ENCODE measurements at regions not wholly inside any gene's neighbourhood (a gene's known extent, or its start where the extent isn't known, plus 50 kb on each side); places are given as distances from the start of the nearest gene placed in this dataset.
"Not testable (repeated sequence)": the region's sequence is repeated elsewhere in the genome, so short reads cannot be mapped to it uniquely, and the experiment has no call there.

GRCh38 chr6:14459315-14459714 lies 341.7 kb downstream of the CD83 start:
- no peak for DNase-seq (ENCODE audit: low spot score)

DNA sequence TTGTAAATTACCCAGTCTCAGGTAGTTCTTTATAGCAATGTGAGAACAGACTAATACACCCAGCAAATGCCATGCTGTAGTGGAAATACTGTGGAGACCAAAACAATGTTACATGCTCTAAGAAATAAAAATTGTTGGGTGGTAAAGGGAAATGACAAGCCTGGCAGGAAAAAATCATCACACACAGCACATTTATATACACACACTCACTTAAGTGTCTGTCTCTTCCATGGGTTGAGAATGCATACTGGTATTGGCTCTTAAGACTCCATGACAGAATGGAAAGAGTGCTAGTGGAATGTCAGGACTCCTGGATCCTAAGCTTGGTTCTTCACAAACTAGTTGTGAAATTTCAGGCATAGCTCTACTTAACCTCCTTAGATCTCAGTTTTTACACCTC lies 343.0 kb downstream of the CD83 start:
- no peak for DNase-seq (ENCODE audit: low spot score)

DNA sequence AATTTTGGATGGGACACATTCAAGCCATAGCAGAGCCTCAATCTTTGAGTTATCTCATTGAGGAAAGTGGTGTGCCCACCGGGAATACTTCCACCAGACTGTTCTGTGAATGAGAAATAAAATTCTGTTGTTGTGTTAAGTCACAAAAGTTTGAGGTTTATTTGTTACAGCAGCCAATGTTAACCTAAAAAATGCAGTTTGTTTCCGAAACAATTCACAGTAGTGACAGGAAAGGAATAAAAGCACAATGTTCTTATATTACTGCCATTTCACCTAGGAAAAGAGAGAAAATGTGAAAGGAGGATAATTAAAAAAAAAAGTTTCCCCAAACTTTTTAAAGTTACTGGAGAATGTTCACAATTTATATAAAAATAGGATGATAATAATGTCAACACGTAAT lies 344.6 kb downstream of the CD83 start:
- DNase-seq (ENCODE audit: low spot score) = no peak

DNA sequence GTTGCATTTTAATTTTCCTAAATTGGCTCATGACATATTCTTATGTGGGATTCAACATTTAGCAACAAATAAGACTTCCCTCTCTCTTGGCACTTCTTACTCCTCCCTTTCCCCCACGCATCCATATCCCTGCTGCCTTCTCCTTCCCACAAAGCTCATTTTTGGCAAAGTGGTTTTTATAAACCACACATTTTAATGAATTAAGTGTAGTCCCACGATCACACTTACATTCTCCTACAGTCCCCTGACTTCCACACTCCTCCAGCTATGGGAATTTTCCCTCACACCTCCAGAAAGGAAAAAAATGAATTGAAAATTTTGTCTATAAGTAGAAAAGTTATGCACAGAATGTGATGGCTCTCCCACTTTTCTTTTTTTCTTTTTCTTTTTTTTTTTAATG lies 345.0 kb downstream of the CD83 start:
- DNase-seq (ENCODE audit: low spot score) = no peak

DNA sequence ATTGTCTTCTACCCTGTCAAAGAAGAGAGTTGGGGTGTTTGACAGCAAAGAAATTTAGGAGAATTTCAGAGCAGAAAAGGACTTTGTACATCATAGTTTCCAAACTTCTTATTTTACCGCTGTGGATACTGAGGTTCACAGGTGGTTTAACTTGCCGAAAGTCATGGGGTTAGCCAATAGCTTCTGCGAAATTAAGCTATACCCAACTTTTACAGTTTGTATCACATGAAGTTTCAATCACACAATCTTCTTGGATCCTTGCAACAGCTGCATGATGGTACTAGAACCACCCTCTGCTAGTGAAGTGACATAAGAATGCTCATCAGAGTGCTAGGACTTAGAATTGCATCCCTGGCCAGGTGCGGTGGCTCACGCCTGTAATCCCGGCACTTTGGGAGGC lies 345.5 kb downstream of the CD83 start:
- no peak for DNase-seq (ENCODE audit: low spot score)

DNA sequence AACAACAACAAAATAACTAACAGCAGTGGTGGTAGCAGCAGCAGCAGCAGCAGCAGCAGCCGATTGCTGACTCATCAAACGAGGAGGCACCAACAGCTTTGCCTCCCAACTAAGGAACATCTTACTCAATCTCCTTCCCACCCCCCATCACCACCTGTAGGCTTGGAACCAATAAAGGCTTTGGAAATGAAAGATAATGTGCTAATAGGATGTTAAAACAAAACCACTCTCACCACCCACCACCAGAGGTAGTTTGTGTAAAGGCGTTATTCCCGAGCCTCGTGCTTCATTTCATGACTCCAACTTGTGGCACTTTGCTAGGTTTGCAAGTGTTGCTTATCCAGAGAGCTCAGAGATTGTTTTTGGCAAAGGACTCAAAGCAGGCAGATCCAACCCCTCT lies 346.5 kb downstream of the CD83 start:
- DNase-seq (ENCODE audit: low spot score) = no peak

- no peak for DNase-seq (ENCODE audit: low spot score)
Measured at GRCh38 chr6:14464716-14465115, 347.1 kb downstream of the CD83 start.

GRCh38 chr6:14466278-14466677 lies 348.7 kb downstream of the CD83 start:
- DNase-seq (ENCODE audit: low spot score) = no peak

GRCh38 chr6:14467591-14467990 lies 350.0 kb downstream of the CD83 start:
- DNase-seq (ENCODE audit: low spot score) = no peak

GRCh38 chr6:14468647-14469321 lies 351.2 kb downstream of the CD83 start:
- no peak for DNase-seq (ENCODE audit: low spot score)

DNA sequence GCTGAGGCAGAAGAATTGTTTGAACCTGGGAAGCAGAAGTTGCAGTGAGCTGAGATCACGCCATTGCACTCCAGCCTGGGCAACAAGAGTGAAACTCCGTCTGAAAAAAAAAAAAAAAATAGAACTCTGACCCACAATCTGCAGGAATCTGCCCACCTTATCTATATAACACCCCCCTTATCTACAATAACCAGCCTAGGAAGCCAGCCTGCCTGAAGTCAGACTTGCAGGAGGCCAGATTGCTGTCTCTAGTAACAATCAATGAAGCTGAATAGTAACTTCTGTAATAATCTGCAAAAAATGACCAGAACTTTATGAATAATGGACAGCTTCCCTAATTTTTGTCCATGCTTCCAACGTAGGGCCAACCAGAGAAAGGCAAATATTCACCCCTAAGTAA lies 352.5 kb downstream of the CD83 start:
- no peak for DNase-seq (ENCODE audit: low spot score)

DNA sequence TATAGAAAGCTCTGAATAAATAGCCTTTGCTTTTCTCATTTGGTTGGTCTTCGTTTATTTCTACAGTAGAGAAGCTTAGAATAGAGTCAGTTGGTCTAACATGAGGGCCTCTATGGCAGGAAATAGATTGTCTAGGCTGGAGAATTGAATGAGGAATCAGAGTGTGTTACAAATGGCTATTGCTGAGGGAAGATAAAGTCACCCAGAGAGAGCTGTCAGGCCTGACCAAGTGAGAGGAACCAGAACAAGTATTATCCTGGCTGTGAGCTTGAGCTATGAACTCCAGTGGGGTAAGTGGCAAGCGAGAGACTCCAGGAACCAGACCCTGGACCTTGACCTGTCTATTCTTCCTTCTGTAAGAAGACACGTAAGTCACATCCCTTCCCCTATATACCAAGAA lies 353.1 kb downstream of the CD83 start:
- DNase-seq (ENCODE audit: low spot score) = no peak

GRCh38 chr6:14472255-14472985 lies 354.8 kb downstream of the CD83 start:
- no peak for DNase-seq (ENCODE audit: low spot score)

GRCh38 chr6:14472986-14473337 lies 355.4 kb downstream of the CD83 start:
- no peak for DNase-seq (ENCODE audit: low spot score)

DNA sequence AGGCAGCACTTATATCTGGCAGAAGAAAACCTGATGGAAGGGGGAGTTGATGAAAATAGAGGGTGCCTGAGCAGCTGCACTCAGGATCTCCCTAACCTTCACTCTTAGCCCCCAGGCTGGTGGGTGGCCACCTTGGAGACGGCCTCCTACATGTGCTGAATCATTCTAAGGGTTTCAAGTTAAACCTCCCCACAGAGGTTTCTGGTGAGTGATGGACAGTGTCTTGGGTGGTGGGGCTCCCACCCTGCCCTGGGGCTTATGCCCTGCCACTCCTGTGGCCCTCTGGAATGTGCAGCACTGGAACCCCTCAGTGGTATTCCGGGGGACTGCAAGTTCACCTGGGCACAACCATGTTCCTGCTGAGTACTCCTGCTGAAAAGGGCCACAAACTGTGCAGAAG lies 357.2 kb downstream of the CD83 start:
- DNase-seq (ENCODE audit: low spot score) = no peak

DNA sequence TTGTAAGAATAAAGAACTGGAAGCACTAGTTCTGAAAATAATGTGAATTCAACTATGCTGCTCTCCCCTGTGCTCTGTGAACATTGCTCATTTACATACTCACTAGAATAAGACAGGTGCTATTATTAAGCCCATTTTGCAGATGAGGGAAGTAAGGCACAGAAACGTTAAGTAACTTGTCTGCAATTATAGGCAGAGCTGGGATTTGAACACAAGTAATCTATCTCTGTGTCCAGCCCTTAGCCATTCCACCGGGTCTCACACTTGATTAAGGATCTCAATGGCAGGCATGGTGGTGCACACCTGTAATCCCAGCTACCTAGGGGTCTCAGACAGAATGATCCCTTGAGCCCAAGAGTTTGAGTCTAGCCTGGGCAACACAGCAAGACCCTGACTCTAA lies 357.7 kb downstream of the CD83 start:
- DNase-seq (ENCODE audit: low spot score) = no peak

DNA sequence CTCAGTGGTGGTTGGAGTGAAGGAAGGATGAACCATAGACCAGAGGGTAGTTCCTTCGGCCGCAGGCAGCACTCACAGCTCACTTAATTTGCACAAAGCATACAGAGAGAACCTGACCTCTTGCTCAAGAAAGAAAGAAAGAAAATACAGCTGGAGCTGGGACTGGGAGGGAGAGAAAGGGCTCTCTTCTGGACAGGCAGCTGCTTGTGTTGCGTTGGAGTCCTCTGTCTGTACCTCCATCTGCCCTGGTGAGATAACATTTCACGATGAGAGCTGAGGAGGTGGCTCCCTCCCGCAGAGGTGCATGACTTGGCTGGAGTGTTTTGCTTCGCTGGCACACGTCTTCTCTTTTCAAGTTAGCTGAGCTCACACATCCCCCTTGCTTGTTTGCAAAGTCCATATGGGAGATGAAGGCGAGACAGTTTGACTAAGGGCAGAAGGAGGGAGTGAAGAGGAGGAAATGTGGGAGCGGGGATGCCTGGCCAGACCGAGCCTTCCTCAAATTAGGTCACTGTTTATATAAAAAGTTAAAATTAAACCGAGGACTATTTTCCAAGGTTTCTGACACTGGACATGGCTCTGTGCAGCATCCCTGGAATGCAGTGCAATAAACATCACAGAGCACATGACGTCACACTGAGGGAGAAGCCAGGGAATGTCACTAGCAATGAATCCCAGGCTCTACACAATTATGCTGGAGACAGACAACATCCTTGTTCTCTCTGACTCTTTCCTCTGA lies 359.4 kb downstream of the CD83 start:
- DNase-seq (ENCODE audit: low spot score) = no peak

DNA sequence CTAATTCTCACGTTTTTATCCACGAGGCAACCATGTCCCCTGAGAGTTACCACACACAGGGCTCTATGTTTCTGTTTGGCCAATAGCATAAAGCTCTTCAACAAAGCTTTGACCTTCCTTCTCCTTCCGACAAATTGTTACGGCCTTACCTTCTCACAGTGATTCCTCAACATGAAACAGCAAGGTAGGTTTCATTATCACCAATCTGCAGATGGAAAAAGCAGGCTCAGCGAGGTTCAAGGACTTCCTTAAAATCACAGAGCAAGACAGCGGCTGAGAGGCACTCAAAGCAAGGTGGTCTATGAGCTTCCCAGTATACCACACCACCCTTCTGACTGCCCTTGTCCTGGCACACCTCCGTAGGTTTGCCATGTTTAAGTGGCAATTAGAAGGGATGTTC lies 360.0 kb downstream of the CD83 start:
- no peak for DNase-seq (ENCODE audit: low spot score)

DNA sequence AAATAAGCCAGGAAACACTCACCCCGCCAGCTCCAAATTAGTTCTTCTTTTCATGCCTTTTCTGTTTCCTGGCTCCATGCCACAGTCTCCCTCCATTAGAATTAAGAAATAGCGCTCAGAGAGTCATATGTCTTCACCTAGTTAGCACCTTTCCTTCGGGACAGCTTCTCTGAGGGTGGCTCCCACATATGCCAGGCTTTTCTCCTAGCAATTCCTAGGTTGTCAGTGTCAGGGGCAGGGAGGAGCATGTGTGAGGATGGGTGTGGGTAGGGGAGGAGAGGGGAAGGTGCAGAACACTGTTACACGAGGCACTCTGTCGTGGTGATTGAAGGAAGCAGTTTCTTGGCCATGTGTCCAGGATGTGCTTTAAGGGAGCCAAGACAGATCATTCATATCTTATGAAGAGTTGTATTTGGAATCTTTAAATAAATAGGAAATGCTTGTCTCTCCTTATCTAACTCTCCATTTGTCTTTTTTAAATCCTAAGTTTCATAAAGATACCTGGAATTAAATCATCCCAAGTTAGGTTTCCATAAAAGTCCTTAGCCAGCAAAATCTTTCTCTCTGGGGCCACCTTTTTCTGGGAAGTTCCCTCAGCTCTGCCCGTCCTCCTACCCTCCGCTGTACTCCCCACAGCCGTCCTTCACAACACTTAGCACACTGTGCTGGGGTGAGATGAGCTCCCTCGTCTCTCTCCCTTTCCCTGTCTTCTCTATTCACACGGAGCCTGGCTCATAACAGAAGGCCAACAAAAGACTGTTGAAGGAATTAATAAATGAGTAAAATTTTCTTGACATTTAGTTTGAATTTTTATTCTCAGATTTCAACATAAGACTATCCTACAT lies 361.0 kb downstream of the CD83 start:
- DNase-seq (ENCODE audit: low spot score) = no peak

DNA sequence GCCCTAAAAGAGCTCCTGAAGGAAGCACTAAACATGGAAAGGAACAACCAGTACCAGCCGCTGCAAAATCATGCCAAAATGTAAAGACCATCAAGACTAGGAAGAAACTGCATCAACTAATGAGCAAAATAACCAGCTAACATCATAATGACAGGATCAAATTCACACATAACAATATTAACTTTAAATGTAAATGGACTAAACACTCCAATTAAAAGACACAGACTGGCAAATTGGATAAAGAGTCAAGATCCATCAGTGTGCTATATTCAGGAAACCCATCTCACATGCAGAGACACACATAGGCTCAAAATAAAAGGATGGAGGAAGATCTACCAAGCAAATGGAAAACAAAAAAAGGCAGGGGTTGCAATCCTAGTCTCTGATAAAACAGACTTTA lies 364.4 kb downstream of the CD83 start:
- DNase-seq (ENCODE audit: low spot score) = not testable (repeated sequence)

GRCh38 chr6:14487625-14488024 lies 370.1 kb downstream of the CD83 start:
- DNase-seq (ENCODE audit: low spot score) = no peak

DNA sequence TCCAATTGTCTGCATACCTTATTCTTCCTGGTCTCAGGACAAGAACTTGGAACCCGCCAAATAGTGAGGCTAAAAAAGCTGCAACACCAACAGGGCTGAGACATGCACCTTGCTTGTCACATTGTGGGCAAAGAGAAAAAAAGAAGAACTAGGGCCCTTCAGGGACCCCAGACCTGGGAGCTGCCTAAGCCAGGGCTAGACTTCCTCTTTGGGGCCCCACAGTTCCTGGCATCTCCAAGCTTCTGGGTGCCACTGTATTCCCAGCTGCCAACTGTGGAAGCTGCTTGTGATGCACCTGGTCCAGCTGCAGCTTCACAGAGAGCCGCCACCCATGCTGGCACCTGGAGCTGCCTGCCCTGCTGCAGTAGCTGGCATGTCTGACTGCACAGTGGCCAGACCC lies 370.6 kb downstream of the CD83 start:
- DNase-seq (ENCODE audit: low spot score) = no peak
